HG02884 (cell line): ENCODE measurements at regions not wholly inside any gene's neighbourhood (a gene's known extent, or its start where the extent isn't known, plus 50 kb on each side); places are given as distances from the start of the nearest gene placed in this dataset.

Experiments used
- ATAC-seq: cut with Tn5 transposase; IDR thresholded peaks from one replicate; pipeline ENCODE4 v1.9.1; 2021; ENCODE audit warnings: mild to moderate bottlenecking, moderate library complexity; ENCODE audit not compliant: unreplicated experiment

- no peak for ATAC-seq
Measured at GRCh38 chr3:41125258-41125657, 74.0 kb upstream of the CTNNB1 start.

DNA sequence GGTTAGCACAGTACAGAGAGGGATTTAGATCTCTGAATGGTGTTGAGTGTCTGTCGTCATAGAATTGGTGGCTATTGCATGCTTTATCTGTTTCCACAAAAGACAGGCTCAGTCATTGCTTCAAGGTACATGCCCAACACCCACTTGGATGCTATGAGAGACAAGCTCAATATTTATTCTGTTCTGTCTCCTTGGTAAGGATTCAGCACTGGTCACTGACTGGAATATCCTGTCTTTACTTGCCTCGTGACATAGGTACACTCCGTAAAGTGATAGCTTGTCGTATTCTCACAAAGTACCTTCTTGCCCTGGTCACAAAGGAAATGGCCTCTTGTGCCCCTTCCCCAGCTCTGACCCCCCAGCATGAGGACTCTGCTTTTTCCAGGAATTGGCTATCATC, 72.8 kb upstream of the CTNNB1 start:
- ATAC-seq, result no peak

DNA sequence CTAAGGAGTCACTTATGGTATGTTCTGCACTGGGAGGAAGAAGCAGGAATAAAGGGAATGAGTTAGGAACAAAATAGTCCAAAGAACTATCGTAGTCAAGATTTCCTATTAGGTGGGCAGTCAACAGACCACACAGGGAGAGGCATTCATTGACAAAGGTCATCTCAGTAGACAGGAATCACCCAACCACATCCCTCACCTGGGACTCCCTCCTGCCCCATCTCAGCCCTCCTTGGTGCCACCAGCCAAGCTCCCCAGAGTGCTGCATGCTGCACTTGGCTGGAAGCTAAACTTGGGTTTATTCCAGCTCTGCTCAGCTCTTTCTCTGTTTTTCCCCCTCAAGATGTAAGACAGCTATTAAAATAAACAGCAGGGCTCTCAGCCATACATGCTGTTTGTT, 72.3 kb upstream of the CTNNB1 start:
- ATAC-seq, result no peak

DNA sequence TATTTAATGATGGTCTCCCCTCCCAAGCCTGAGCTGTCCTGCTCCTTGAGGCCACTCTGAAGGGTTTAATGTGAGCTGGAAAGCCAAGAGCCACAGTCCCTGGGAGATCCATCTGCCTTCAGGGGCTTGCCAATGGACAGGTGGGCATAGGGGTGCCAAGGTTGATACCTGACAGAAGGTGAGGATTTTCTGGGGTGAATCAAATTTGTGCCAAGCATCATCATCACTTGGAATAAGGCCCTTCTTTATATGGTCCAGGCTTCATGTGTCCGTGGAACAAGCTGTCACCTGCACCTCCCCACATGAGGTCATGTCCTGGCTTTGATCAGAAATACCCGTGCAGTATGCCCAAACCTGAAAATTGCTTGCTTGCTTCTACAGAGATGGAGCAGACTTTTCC, 71.9 kb upstream of the CTNNB1 start:
- ATAC-seq, result no peak

DNA sequence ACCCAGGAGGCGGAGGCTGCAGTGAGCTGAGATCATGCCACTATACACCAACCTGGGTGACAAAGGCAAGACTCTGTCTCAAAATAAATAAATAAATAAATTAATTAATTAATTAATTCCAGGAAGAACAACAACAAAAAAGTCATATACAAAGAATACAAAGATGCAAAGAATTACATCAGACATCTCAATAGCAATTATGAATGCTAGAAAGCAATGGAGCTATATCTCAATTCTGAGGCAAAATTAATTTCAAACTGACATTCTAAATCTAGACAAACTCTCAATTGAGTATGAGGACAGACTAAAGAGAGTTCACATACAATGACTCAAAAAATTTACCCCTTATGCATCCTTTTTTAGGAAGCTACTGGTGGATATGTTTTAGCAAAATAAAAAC, 69.6 kb upstream of the CTNNB1 start:
- ATAC-seq, result no peak

DNA sequence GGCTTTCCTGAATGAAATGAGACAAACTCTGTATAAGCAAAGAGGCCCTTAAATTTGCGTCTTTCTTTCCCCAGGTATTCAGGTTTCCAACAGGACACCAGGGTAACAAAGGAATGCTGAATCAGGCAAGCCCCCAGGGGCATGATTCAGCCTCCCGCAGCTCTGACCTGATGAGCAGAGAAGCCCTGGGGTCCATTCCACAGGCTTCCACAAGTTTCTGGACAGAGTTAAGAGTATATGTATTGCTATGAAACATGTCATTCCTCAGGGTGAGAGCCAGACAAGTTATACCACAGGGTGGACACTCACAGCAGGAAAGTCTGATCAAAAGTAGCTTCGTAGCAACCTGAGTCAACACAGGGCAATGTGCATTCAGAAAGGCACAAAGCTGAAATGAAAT, 68.1 kb upstream of the CTNNB1 start:
- ATAC-seq, result no peak

DNA sequence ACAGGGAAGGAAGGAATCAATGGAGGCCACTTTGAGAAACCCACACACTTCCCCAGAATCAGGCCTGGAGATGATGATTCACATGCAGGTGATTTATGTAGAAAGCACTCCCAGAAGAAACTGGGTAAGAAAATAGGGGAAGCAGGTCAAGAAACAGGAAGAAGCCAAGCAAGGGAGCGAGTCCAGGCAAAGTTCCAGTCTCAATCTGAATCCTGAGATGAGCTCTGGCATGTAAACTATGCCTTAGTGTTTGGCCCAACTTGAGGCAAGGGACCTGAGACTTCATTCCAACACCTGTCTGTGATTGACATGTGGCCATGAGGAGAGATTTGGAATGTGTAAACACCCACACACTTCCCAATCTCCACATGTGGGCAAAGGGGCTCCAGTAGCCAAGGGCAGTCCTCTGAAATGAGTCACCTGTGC, 61.6 kb upstream of the CTNNB1 start:
- ATAC-seq, result no peak

- ATAC-seq, result no peak
Measured at GRCh38 chr3:41138146-41138545, 61.2 kb upstream of the CTNNB1 start.

DNA sequence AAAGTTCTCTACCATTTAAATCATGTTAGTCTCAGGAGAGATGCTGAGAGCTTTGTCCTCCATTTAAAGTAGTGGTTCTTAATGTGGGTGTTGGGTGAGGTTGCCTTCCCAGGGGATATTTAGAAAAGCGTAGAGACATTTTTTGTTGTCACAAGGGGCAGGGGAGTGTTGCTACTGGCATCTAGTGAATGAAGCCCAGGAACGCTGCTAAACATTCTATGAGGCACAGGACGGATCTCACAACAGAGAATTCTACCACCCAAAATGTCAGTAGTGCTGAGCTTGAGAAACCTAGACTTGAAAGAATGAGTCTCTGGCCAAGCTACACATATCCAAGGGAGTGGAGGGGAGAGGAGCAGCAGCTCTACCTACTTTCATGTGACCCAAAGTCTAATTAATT, 60.7 kb upstream of the CTNNB1 start:
- ATAC-seq, result no peak

- ATAC-seq, result no peak
Measured at GRCh38 chr3:41140242-41140641, 59.1 kb upstream of the CTNNB1 start.

- ATAC-seq, result no peak
Measured at GRCh38 chr3:41141433-41142167, 57.7 kb upstream of the CTNNB1 start.

- no peak for ATAC-seq
Measured at GRCh38 chr3:41143421-41144031, 55.8 kb upstream of the CTNNB1 start.

- ATAC-seq, result no peak
Measured at GRCh38 chr3:41144631-41145030, 54.7 kb upstream of the CTNNB1 start.

GRCh38 chr3:41148478-41148877, 50.8 kb upstream of the CTNNB1 start:
- ATAC-seq, result no peak

- ATAC-seq, result no peak
Measured at GRCh38 chr3:41148901-41149300, 50.4 kb upstream of the CTNNB1 start.
